HG02840 (cell line): ENCODE measurements at regions not wholly inside any gene's neighbourhood (a gene's known extent, or its start where the extent isn't known, plus 50 kb on each side); places are given as distances from the start of the nearest gene placed in this dataset.

Source experiments
- ATAC-seq: cut with Tn5 transposase; IDR thresholded peaks from one replicate; pipeline ENCODE4 v1.9.1; 2021; ENCODE audit warnings: mild to moderate bottlenecking, moderate library complexity, moderate number of reproducible peaks; ENCODE audit not compliant: unreplicated experiment, low FRiP score

- ATAC-seq = no peak
Observed at GRCh38 chr11:15913261-15913660, 443.1 kb downstream of the SOX6 start.
